Uterus (tissue), 3 donors: ENCODE measurements at regions not wholly inside any gene's neighbourhood (a gene's known extent, or its start where the extent isn't known, plus 50 kb on each side); places are given as distances from the start of the nearest gene placed in this dataset.
A peak's percentile ranks its signal among the peaks of the same experiment; 100 is the strongest.

Source experiments
- DNase-seq, 2 donors: peaks; one replicate each; pipeline ENCODE4 v3.0.0-alpha.2; 2019 to 2020
- H3K27ac ChIP-seq, 2 donors: fragments of 200-600 bp; sonication (generic); 1 replicate in 1 of 2; 2 replicates in 1 of 2; pipeline ENCODE4 v1.5.1; 2016 to 2018
- H3K27me3 ChIP-seq, 2 donors: fragments of 200-600 bp; sonication (generic); one replicate each; pipeline ENCODE4 v1.5.1; 2018 to 2019; ENCODE audit warnings: control low read depth in 1 of 2
- H3K36me3 ChIP-seq, 2 donors: fragments of 200-600 bp; sonication (generic); one replicate each; pipeline ENCODE4 v1.5.1; 2019; ENCODE audit warnings: control low read depth in 1 of 2
- H3K4me1 ChIP-seq, 2 donors: fragments of 200-600 bp; sonication (generic); one replicate each; pipeline ENCODE4 v1.5.1; 2018 to 2019; ENCODE audit warnings: control low read depth in 1 of 2
- H3K4me3 ChIP-seq, 2 donors: fragments of 200-600 bp; sonication (generic); 1 replicate in 1 of 2; 2 replicates in 1 of 2; pipeline ENCODE4 v1.5.1; 2018 to 2019; ENCODE audit warnings: mild to moderate bottlenecking in 1 of 2
- H3K9me3 ChIP-seq, 2 donors: fragments of 200-600 bp; sonication (generic); one replicate each; pipeline ENCODE4 v1.5.1; 2019; ENCODE audit warnings: control low read depth in 1 of 2
- CTCF ChIP-seq, 4 experiments: fragments of 200-600 bp in 2 of 4; fragments of 450-650 bp in 2 of 4; sonication (generic) in 2 of 4; IDR thresholded peaks; one replicate each; pipeline ENCODE4 v1.5.1; 2016 to 2019; ENCODE audit warnings: antibody characterized with exemption in 4 of 4, mild to moderate bottlenecking in 2 of 4, moderate library complexity in 1 of 4
- POLR2A ChIP-seq, 2 donors: fragments of 450-650 bp; IDR thresholded peaks; one replicate each; pipeline ENCODE4 v1.6.1; 2016; ENCODE audit warnings: antibody characterized with exemption in 2 of 2, mild to moderate bottlenecking in 1 of 2, moderate library complexity in 1 of 2
- intact Hi-C: fragments of 100-400 bp; cut with DNase I; formaldehyde crosslinking; loops from one replicate; pipeline ENCODE4 v1.15.1; 2023; ENCODE audit warnings: low total_unique reads
- donor health status: DM: yes; HTN: yes; CAD: no.

- intact Hi-C loops = no loop called here
- Histone ChIP-seq H3K27ac (no peak overlapping the region), H3K9me3 (no peaks in the 10 kb centered on the region), H3K4me1 (no peaks in the 10 kb centered on the region), H3K4me3 (no peak overlapping the region), H3K36me3 (no peaks in the 10 kb centered on the region), H3K27me3 (no peaks in the 10 kb centered on the region)
- TF ChIP-seq CTCF (IDR thresholded peaks at IDR 0.05) = peak; percentile 46 to 56 (median 48)
- TF ChIP-seq POLR2A (IDR thresholded peaks at IDR 0.05) = no peak
- DNase-seq = peak; percentile 27 to 33
Measured at GRCh38 chrX:43557792-43558191, 98.3 kb upstream of the MAOA start.

DNA sequence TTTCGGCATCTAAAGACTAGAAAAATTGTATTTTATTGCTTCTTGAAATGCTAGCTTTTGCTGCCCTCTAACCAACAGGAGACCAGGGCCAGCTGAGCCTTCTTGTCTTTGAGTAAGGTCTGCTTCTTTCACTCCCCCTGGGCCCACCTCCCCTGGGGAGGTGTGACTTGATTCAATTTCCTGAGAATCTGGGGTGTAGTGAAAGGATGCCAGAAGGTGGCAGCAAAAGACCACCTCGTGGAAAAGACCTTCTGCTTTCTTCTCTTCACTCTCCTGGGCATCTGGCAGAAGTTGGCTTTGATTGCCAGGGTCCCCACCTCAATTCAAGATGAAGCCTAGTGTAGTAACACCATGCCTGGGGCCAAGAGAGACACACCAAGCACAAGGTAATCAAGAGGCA is 96.5 kb upstream of the MAOA start:
- no peaks in the 10 kb centered on the region for H3K9me3 ChIP-seq
- no peaks in the 10 kb centered on the region for H3K4me1 ChIP-seq
- TF ChIP-seq POLR2A (IDR thresholded peaks at IDR 0.05) (no peak), CTCF (IDR thresholded peaks at IDR 0.05) (peak; percentile 46 to 71 (median 62))
- no peak overlapping the region for H3K4me3 ChIP-seq
- H3K27me3 ChIP-seq = no peaks in the 10 kb centered on the region
- intact Hi-C loops = loop anchor here (10.0 kb wide), 1 partner anchor 195 kb away; no protein-coding TSS in a partner anchor
- peak; percentile 39 to 57 for DNase-seq
- no peak overlapping the region for H3K27ac ChIP-seq
- no peaks in the 10 kb centered on the region for H3K36me3 ChIP-seq

- no peak for TF ChIP-seq CTCF (IDR thresholded peaks at IDR 0.05)
- TF ChIP-seq POLR2A (IDR thresholded peaks at IDR 0.05) = no peak
- Histone ChIP-seq H3K9me3 (no peaks in the 10 kb centered on the region), H3K4me1 (no peaks in the 10 kb centered on the region), H3K27ac (no peak overlapping the region), H3K36me3 (no peaks in the 10 kb centered on the region), H3K27me3 (no peaks in the 10 kb centered on the region), H3K4me3 (no peak overlapping the region)
- DNase-seq = no peak
- intact Hi-C loops = loop anchor here (10.0 kb wide), 1 partner anchor 194 kb away; no protein-coding TSS in a partner anchor
Measured at GRCh38 chrX:43560247-43560946, 95.7 kb upstream of the MAOA start.

- DNase-seq = no peak
- intact Hi-C loops = loop anchor here (10.0 kb wide), 1 partner anchor 192 kb away; no protein-coding TSS in a partner anchor
- H3K9me3 ChIP-seq = no peaks in the 10 kb centered on the region
- TF ChIP-seq POLR2A (IDR thresholded peaks at IDR 0.05) (no peak), CTCF (IDR thresholded peaks at IDR 0.05) (no peak)
- H3K27me3 ChIP-seq = no peaks in the 10 kb centered on the region
- H3K36me3 ChIP-seq = no peaks in the 10 kb centered on the region
- no peak overlapping the region for H3K27ac ChIP-seq
- no peak overlapping the region for H3K4me3 ChIP-seq
- H3K4me1 ChIP-seq = no peaks in the 10 kb centered on the region
Measured at GRCh38 chrX:43562372-43562771, 93.7 kb upstream of the MAOA start.

DNA sequence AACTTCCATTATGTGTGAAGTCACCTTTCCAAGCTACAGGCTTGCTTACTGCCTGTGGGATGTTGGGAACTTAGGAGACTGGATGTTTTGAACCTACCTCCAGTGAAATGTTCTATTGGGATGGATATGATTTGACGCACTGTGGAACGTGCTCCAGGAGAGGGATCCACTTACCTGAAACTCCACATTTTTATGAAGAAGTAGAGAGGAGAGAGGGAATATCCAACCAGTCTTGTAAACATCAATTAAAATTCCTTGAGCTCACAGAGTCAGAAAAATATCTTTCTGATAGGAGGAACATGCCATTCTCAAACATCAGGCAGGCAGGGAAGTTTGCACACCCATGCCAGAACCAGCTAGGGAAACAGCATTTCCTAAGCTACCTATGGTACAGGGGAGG is 91.1 kb upstream of the MAOA start:
- intact Hi-C loops = loop anchor here (10.0 kb wide), 1 partner anchor 190 kb away; no protein-coding TSS in a partner anchor
- Histone ChIP-seq H3K4me3 (no peak overlapping the region), H3K36me3 (no peaks in the 10 kb centered on the region), H3K4me1 (no peaks in the 10 kb centered on the region), H3K27me3 (no peaks in the 10 kb centered on the region), H3K27ac (no peak overlapping the region), H3K9me3 (no peaks in the 10 kb centered on the region)
- no peak for DNase-seq
- no peak for TF ChIP-seq POLR2A (IDR thresholded peaks at IDR 0.05)
- no peak for TF ChIP-seq CTCF (IDR thresholded peaks at IDR 0.05)
